ENCODE measurements at regions not wholly inside any gene's neighbourhood (a gene's known extent, or its start where the extent isn't known, plus 50 kb on each side); places are given as distances from the start of the nearest gene placed in this dataset.

DNA sequence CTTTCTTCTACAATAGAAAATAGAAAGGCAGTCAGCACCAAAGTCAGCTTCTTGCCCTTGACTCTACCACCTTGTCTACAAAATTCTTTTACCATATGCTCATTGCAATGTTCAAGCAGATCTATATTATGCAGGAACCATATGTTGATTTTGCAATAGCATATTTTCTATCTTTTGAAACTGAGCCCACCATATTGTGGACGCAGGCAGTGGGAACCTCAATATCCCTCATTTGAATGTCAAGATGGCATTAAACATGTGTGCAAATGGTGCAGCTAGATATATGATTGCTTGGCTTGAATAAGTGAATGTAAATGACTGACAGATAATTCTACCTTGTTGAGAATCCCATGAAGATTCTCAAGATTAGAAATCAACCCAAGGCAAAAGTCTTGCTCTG is 412.7 kb upstream of the FSHR start:
- no peaks in the 10 kb centered on the region for H3K27me3 Mint-ChIP-seq (ENCODE audit: low read depth)
- Histone ChIP-seq H4K20me1 (ENCODE audit: control insufficient read depth, insufficient read depth, insufficient read length) (no peaks in the 10 kb centered on the region), H2AK5ac (ENCODE audit: insufficient read length, low read length) (no peak overlapping the region), H2BK15ac (ENCODE audit: low read depth, low read length) (no peak overlapping the region), H2BK120ac (ENCODE audit: low read depth, low read length, poor library complexity, severe bottlenecking) (no peak overlapping the region), H2BK12ac (ENCODE audit: insufficient read length, low read depth, low read length) (no peak overlapping the region), H3K27me3 (ENCODE audit: insufficient read depth, low read length) (no peaks in the 10 kb centered on the region), H3T11ph (ENCODE audit: low read length) (no peak overlapping the region), H3K23ac (ENCODE audit: insufficient read length, low read depth, low read length) (no peak overlapping the region), H4K8ac (replicated peaks; ENCODE audit: insufficient read length, low read depth, low read length) (no peak overlapping the region), H3K79me1 (ENCODE audit: insufficient read depth, low read depth, low read length, poor library complexity, severe bottlenecking) (no peaks in the 10 kb centered on the region), H3K9ac (ENCODE audit: extremely low read depth, insufficient read length, low read length) (no peak overlapping the region), H2BK5ac (ENCODE audit: insufficient read length, low read length) (no peak overlapping the region), H3K4ac (ENCODE audit: low read depth, low read length) (no peak overlapping the region), H3K9me3 (ENCODE audit: control insufficient read depth, low read depth, low read length) (no peaks in the 10 kb centered on the region), H4K91ac (ENCODE audit: insufficient read length, low read depth, low read length) (no peak overlapping the region), H3K23me2 (ENCODE audit: insufficient read length, low read depth, low read length, poor library complexity, severe bottlenecking) (no peaks in the 10 kb centered on the region), H2AFZ (ENCODE audit: low read length) (no peak overlapping the region), H3K14ac (ENCODE audit: insufficient read depth, low read length) (no peak overlapping the region), H2BK20ac (ENCODE audit: low read depth, low read length, poor library complexity, severe bottlenecking) (no peak overlapping the region), H4K5ac (ENCODE audit: insufficient read length, low read depth, low read length) (no peak overlapping the region), H3K27ac (ENCODE audit: insufficient read length, low read depth, low read length) (no peak overlapping the region), H3K18ac (ENCODE audit: insufficient read length, low read depth, low read length) (no peak overlapping the region), H3K79me2 (ENCODE audit: insufficient read depth, low read length) (no peaks in the 10 kb centered on the region), H3K4me1 (ENCODE audit: insufficient read depth, low read length) (no peaks in the 10 kb centered on the region), H3K56ac (ENCODE audit: insufficient read length, low read depth, low read length) (no peak overlapping the region), H3K4me2 (ENCODE audit: insufficient read depth, insufficient read length, low read length) (no peak overlapping the region)
- peaks cover 4 to 7% of the 10 kb centered on the region in 2 experiments for H3K4me1 Mint-ChIP-seq
- no peaks in the 10 kb centered on the region for H3K9me3 Mint-ChIP-seq
- TF ChIP-seq, protein P1, sequence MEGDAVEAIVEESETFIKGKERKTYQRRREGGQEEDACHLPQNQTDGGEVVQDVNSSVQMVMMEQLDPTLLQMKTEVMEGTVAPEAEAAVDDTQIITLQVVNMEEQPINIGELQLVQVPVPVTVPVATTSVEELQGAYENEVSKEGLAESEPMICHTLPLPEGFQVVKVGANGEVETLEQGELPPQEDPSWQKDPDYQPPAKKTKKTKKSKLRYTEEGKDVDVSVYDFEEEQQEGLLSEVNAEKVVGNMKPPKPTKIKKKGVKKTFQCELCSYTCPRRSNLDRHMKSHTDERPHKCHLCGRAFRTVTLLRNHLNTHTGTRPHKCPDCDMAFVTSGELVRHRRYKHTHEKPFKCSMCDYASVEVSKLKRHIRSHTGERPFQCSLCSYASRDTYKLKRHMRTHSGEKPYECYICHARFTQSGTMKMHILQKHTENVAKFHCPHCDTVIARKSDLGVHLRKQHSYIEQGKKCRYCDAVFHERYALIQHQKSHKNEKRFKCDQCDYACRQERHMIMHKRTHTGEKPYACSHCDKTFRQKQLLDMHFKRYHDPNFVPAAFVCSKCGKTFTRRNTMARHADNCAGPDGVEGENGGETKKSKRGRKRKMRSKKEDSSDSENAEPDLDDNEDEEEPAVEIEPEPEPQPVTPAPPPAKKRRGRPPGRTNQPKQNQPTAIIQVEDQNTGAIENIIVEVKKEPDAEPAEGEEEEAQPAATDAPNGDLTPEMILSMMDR (conservative IDR thresholded peaks at IDR 0.05) = no peak
- DNase-seq = no peak
- no CpG with 5 or more reads among the region's 1 CpG for WGBS (ENCODE audit: extremely low coverage, insufficient read length, low lambda C conversion rate)
- H3K36me3 Mint-ChIP-seq (ENCODE audit: insufficient read depth in 1 of 3, low read depth in 3 of 3) = no peaks in the 10 kb centered on the region
- no peak overlapping the region for H3K27ac Mint-ChIP-seq
- no peak overlapping the region for H3K4me3 Mint-ChIP-seq
